Sigmoid colon (tissue), 6 donors: ENCODE measurements at regions not wholly inside any gene's neighbourhood (a gene's known extent, or its start where the extent isn't known, plus 50 kb on each side); places are given as distances from the start of the nearest gene placed in this dataset.

Source experiments
- DNase-seq: peaks from one replicate; pipeline ENCODE4 v3.0.0-alpha.2; 2019
- H3K27ac ChIP-seq, 4 donors: fragments of 200-600 bp; sonication (generic); one replicate each; pipeline ENCODE4 v1.5.1; 2016 to 2019; ENCODE audit warnings: mild to moderate bottlenecking in 1 of 4
- H3K27me3 ChIP-seq, 3 donors: fragments of 200-600 bp; sonication (generic); one replicate each; pipeline ENCODE4 v1.5.1; 2019; ENCODE audit warnings: mild to moderate bottlenecking in 1 of 3
- H3K36me3 ChIP-seq, 4 donors: fragments of 200-600 bp; sonication (generic); one replicate each; pipeline ENCODE4 v1.5.1; 2016 to 2019
- H3K4me1 ChIP-seq, 4 donors: fragments of 200-600 bp; sonication (generic); one replicate each; pipeline ENCODE4 v1.5.1; 2017 to 2019
- H3K4me3 ChIP-seq, 4 donors: fragments of 200-600 bp; sonication (generic); one replicate each; pipeline ENCODE4 v1.5.1; 2017 to 2019; ENCODE audit warnings: mild to moderate bottlenecking in 2 of 4, moderate library complexity in 1 of 4
- H3K9me3 ChIP-seq, 4 donors: fragments of 200-600 bp in 3 of 4; sonication (generic) in 3 of 4; one replicate each; pipeline versions ENCODE4 v1.5.1 to v1.6.1; 2013 to 2019
- CTCF ChIP-seq, 4 experiments: fragments of 450-650 bp in 3 of 4; fragments of 200-600 bp in 1 of 4; IDR thresholded peaks; one replicate each; pipeline ENCODE4 v1.5.1; 2016 to 2019; ENCODE audit warnings: antibody characterized with exemption in 4 of 4, mild to moderate bottlenecking in 3 of 4, moderate library complexity in 2 of 4
- EP300 ChIP-seq, 4 donors: sonication (generic); formaldehyde crosslinking; IDR thresholded peaks; one replicate each; pipeline ENCODE4 v1.6.1; 2017; ENCODE audit warnings: antibody characterized with exemption in 4 of 4
- POLR2A ChIP-seq, 2 donors: fragments of 450-650 bp; IDR thresholded peaks; one replicate each; pipeline ENCODE4 v1.6.1; 2016; ENCODE audit warnings: antibody characterized with exemption in 2 of 2, mild to moderate bottlenecking in 2 of 2, moderate library complexity in 2 of 2
- POLR2AphosphoS5 ChIP-seq, 4 donors: sonication (generic); formaldehyde crosslinking; IDR thresholded peaks; one replicate each; pipeline ENCODE4 v1.6.1; 2017; ENCODE audit warnings: antibody characterized with exemption in 4 of 4
- WGBS, 2 donors: extraction: QIAGEN DNeasy Blood & Tissue Kit; methylation state at CpG; one replicate each; pipeline ENCODE4 v1.1.7; 2013; 5-methylcytosine and 5-hydroxymethylcytosine counted together
- intact Hi-C: fragments of 100-400 bp; cut with DNase I; formaldehyde crosslinking; loops from one replicate; pipeline ENCODE4 v1.15.1; 2023
- donor health status: healthy with polysubstance abuse.
- donor health status: healthy.

- intact Hi-C loops, result no loop called here
- Histone ChIP-seq H3K27ac (no peak overlapping the region), H3K4me1 (peaks cover 0 to 6% (median 0%) of the 10 kb centered on the region in 4 donors), H3K9me3 (no peaks in the 10 kb centered on the region), H3K27me3 (no peaks in the 10 kb centered on the region), H3K36me3 (peaks cover 0 to 32% (median 3%) of the 10 kb centered on the region in 4 donors), H3K4me3 (no peak overlapping the region)
- 18 to 69% methylated on average over 1 of the region's 1 CpG for WGBS, 2 donors
- DNase-seq, result no peak
- TF ChIP-seq POLR2A (IDR thresholded peaks at IDR 0.05), result no peak
- TF ChIP-seq POLR2AphosphoS5 (IDR thresholded peaks at IDR 0.05), result no peak
- no peak for TF ChIP-seq CTCF (IDR thresholded peaks at IDR 0.05)
- no peak for TF ChIP-seq EP300 (IDR thresholded peaks at IDR 0.05)
These were observed 165.6 kb downstream of the SIPA1L2 start for GRCh38 chr1:232464325-232464724.

- no peak for DNase-seq
- Histone ChIP-seq H3K36me3 (peaks cover 0 to 32% (median 3%) of the 10 kb centered on the region in 4 donors), H3K4me1 (peaks cover 0 to 6% (median 0%) of the 10 kb centered on the region in 4 donors), H3K27ac (no peak overlapping the region), H3K27me3 (no peaks in the 10 kb centered on the region), H3K4me3 (no peak overlapping the region), H3K9me3 (no peaks in the 10 kb centered on the region)
- WGBS, 2 donors, result 72 to 77% methylated on average over 3 of the region's 3 CpGs
- intact Hi-C loops, result no loop called here
- TF ChIP-seq POLR2A (IDR thresholded peaks at IDR 0.05) (no peak), CTCF (IDR thresholded peaks at IDR 0.05) (no peak), POLR2AphosphoS5 (IDR thresholded peaks at IDR 0.05) (no peak), EP300 (IDR thresholded peaks at IDR 0.05) (no peak)
These were observed 166.7 kb downstream of the SIPA1L2 start for GRCh38 chr1:232463225-232463624.

- Histone ChIP-seq H3K27me3 (no peaks in the 10 kb centered on the region), H3K4me1 (peaks cover 0 to 6% (median under 1%) of the 10 kb centered on the region in 4 donors), H3K9me3 (no peaks in the 10 kb centered on the region), H3K4me3 (no peak overlapping the region), H3K27ac (no peak overlapping the region), H3K36me3 (peaks cover 0 to 28% (median 3%) of the 10 kb centered on the region in 4 donors)
- intact Hi-C loops, result no loop called here
- TF ChIP-seq EP300 (IDR thresholded peaks at IDR 0.05), result no peak
- no peak for TF ChIP-seq CTCF (IDR thresholded peaks at IDR 0.05)
- TF ChIP-seq POLR2AphosphoS5 (IDR thresholded peaks at IDR 0.05), result no peak
- no peak for TF ChIP-seq POLR2A (IDR thresholded peaks at IDR 0.05)
- 69 to 92% methylated on average over 4 of the region's 4 CpGs for WGBS, 2 donors
- no peak for DNase-seq
These were observed 167.7 kb downstream of the SIPA1L2 start for GRCh38 chr1:232462213-232462612.

GRCh38 chr1:232459826-232460225 lies 170.1 kb downstream of the SIPA1L2 start:
- no peak for DNase-seq
- Histone ChIP-seq H3K27me3 (no peaks in the 10 kb centered on the region), H3K9me3 (no peaks in the 10 kb centered on the region), H3K36me3 (peaks cover 0 to 20% (median 3%) of the 10 kb centered on the region in 4 donors), H3K27ac (no peak overlapping the region), H3K4me3 (no peak overlapping the region), H3K4me1 (peaks cover 0 to 7% (median 2%) of the 10 kb centered on the region in 4 donors)
- TF ChIP-seq POLR2A (IDR thresholded peaks at IDR 0.05) (no peak), EP300 (IDR thresholded peaks at IDR 0.05) (no peak), CTCF (IDR thresholded peaks at IDR 0.05) (no peak), POLR2AphosphoS5 (IDR thresholded peaks at IDR 0.05) (no peak)
- WGBS, 2 donors, result 33 to 93% methylated on average over 3 of the region's 3 CpGs
- intact Hi-C loops, result no loop called here

- no peak overlapping the region for H3K4me3 ChIP-seq
- no peaks in the 10 kb centered on the region for H3K9me3 ChIP-seq
- no peak overlapping the region for H3K27ac ChIP-seq
- intact Hi-C loops, result no loop called here
- WGBS, 2 donors, result 81 to 84% methylated on average over 4 of the region's 4 CpGs
- H3K27me3 ChIP-seq, result no peaks in the 10 kb centered on the region
- H3K36me3 ChIP-seq, result peaks cover 0 to 13% (median 0%) of the 10 kb centered on the region in 4 donors
- no peak for DNase-seq
- peaks cover 0 to 10% (median 4%) of the 10 kb centered on the region in 4 donors for H3K4me1 ChIP-seq
- TF ChIP-seq POLR2AphosphoS5 (IDR thresholded peaks at IDR 0.05) (no peak), POLR2A (IDR thresholded peaks at IDR 0.05) (no peak), CTCF (IDR thresholded peaks at IDR 0.05) (no peak), EP300 (IDR thresholded peaks at IDR 0.05) (no peak)
These were observed 170.8 kb downstream of the SIPA1L2 start for GRCh38 chr1:232459087-232459486.
